ENCODE measurements at regions not wholly inside any gene's neighbourhood (a gene's known extent, or its start where the extent isn't known, plus 50 kb on each side); places are given as distances from the start of the nearest gene placed in this dataset.

DNA sequence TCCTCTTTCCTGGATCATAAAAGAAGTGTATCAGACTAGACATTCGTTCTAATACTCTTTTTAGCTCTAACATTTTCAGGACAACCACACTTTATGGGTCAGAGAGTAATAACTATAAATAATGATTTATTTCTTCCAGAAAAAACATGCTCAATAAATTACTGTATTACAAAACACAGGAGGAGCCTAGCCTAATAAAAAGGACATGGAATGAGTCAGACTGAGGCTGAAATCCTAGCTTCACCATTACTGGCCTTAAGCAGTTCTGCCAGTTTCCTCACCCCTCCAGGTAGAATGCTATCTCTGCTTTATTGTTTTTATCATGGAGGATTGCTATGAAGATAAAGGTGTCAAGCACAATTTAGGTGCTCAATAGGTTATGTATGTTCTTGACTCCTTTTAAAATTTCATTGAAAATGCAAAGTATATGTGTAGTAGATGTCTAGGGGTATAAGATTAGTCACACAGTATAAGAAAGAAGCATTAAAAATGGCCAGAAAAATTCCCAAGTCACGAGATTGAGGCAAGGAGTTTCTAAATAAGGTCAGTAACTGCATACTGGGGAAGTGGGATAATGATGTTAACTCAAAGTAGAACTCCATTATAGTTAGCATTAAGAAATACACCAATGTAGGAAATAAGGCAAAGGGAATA lies 105.5 kb upstream of the NEUROD1 start:
- H3K9ac ChIP-seq (ENCODE audit: low read depth, low read length, poor library complexity) = no peak overlapping the region
- H3K27me3 ChIP-seq (ENCODE audit: control insufficient read depth in 3 of 3, insufficient read depth in 3 of 3, low read depth in 1 of 3, low read length in 3 of 3) = no peaks in the 10 kb centered on the region
- no peak for DNase-seq (ENCODE audit: low spot score)
- no peak overlapping the region for H4K91ac ChIP-seq (ENCODE audit: low read depth, low read length, poor library complexity)
- H2BK12ac ChIP-seq (ENCODE audit: low read length) = no peak overlapping the region
- H2BK15ac ChIP-seq (ENCODE audit: low read length) = no peak overlapping the region
- no peak overlapping the region for H3K4me3 ChIP-seq (ENCODE audit: low read length in 2 of 2)
- WGBS, 2 donors (ENCODE audit: extremely low coverage in 2 of 2, insufficient read length in 2 of 2, insufficient replicate concordance in 1 of 2) = no CpG with 5 or more reads among the region's 2 CpGs
- H4K8ac ChIP-seq (ENCODE audit: low read depth, low read length) = no peak overlapping the region
- no peak overlapping the region for H3K18ac ChIP-seq (ENCODE audit: low read length)
- H2BK120ac ChIP-seq (ENCODE audit: low read depth, low read length) = no peak overlapping the region
- no peaks in the 10 kb centered on the region for H3K36me3 ChIP-seq (replicated peaks in 1 of 2; ENCODE audit: control insufficient read depth in 2 of 2, insufficient read depth in 2 of 2, low read length in 2 of 2)
- H3K23ac ChIP-seq (ENCODE audit: low read depth, low read length, poor library complexity) = no peak overlapping the region
- no peak overlapping the region for H3K4ac ChIP-seq (ENCODE audit: low read length)
- no peak overlapping the region for H3K14ac ChIP-seq (ENCODE audit: low read length)
- no peak overlapping the region for H3K27ac ChIP-seq (replicated peaks; ENCODE audit: low read length)
- H3K79me1 ChIP-seq (ENCODE audit: low read depth, low read length) = no peaks in the 10 kb centered on the region
- H2AK5ac ChIP-seq (ENCODE audit: low read depth, low read length) = no peak overlapping the region
- no peak overlapping the region for H2BK5ac ChIP-seq (ENCODE audit: low read length)
- no peak overlapping the region for H3K4me2 ChIP-seq (ENCODE audit: insufficient read depth, low read length, poor library complexity, severe bottlenecking)
- H3K9me3 ChIP-seq (replicated peaks in 1 of 2; ENCODE audit: control insufficient read depth in 2 of 2, insufficient read depth in 1 of 2, low read depth in 1 of 2, low read length in 2 of 2) = no peaks in the 10 kb centered on the region
- no peak overlapping the region for H2AFZ ChIP-seq (ENCODE audit: low read length)
- peaks cover 3 to 17% of the 10 kb centered on the region in 2 donors for H3K4me1 ChIP-seq (ENCODE audit: control insufficient read depth in 2 of 2, insufficient read depth in 1 of 2, low read depth in 1 of 2, low read length in 2 of 2)

DNA sequence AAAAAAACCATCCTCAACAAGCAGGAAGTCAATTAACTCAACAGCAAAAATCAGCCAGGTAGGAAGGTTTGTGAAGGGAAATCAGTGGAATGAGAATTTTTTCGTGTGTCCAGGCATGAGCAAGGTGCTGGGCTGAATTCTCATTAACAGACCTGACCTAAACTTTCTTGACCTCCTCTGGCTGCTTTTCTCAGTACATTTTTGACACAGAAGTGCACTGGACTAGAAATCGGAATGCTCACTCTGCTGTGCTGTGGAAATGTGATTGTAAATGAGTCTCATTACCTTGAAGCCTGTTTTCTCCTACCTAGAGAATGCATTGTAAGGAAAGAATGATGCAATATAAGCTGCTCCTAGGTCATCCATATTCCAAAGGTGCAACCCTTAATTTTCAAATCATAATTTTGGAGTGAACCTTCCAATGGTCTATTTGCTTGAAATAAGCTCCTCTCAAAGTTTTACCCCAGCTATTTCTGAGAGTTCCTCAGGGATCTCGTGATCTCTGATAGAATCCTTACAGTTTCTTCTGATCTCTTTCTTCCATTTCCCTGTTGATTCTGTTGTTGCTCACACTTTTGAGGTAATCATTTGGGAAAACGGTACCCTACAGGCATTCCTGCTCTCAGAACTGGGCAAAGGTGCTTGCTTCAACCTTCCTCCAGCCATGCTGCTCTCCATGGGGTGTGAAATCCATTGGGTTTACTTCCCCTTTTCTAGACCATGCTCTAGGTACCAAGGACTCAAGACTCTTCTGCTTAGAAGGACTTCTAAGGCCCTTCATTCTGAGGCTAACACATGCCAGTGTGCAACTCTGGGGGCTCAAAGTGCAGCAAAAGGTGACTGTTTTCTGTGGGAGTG lies 104.9 kb upstream of the ITPRID2 start:
- Histone ChIP-seq H2BK15ac (ENCODE audit: low read length) (peak overlapping the region; percentile 2), H4K91ac (ENCODE audit: low read depth, low read length, poor library complexity) (no peak overlapping the region), H3K4me2 (ENCODE audit: insufficient read depth, low read length, poor library complexity, severe bottlenecking) (no peak overlapping the region), H2BK120ac (ENCODE audit: low read depth, low read length) (no peak overlapping the region), H3K18ac (ENCODE audit: low read length) (no peak overlapping the region), H3K36me3 (replicated peaks in 1 of 2; ENCODE audit: control insufficient read depth in 2 of 2, insufficient read depth in 2 of 2, low read length in 2 of 2) (no peaks in the 10 kb centered on the region), H3K4me3 (ENCODE audit: low read length in 2 of 2) (no peak overlapping the region), H3K79me1 (ENCODE audit: low read depth, low read length) (no peaks in the 10 kb centered on the region), H2AK5ac (ENCODE audit: low read depth, low read length) (no peak overlapping the region), H3K23ac (ENCODE audit: low read depth, low read length, poor library complexity) (no peak overlapping the region), H2BK12ac (ENCODE audit: low read length) (no peak overlapping the region), H4K8ac (ENCODE audit: low read depth, low read length) (no peak overlapping the region), H2BK5ac (ENCODE audit: low read length) (no peak overlapping the region), H3K9ac (ENCODE audit: low read depth, low read length, poor library complexity) (no peak overlapping the region), H3K9me3 (replicated peaks in 1 of 2; ENCODE audit: control insufficient read depth in 2 of 2, insufficient read depth in 1 of 2, low read depth in 1 of 2, low read length in 2 of 2) (no peaks in the 10 kb centered on the region), H3K14ac (ENCODE audit: low read length) (no peak overlapping the region), H3K4ac (ENCODE audit: low read length) (no peak overlapping the region), H3K27ac (replicated peaks; ENCODE audit: low read length) (no peak overlapping the region), H2AFZ (ENCODE audit: low read length) (no peak overlapping the region), H3K27me3 (ENCODE audit: control insufficient read depth in 3 of 3, insufficient read depth in 3 of 3, low read depth in 1 of 3, low read length in 3 of 3) (no peaks in the 10 kb centered on the region), H3K4me1 (ENCODE audit: control insufficient read depth in 2 of 2, insufficient read depth in 1 of 2, low read depth in 1 of 2, low read length in 2 of 2) (peaks cover 0 to 14% of the 10 kb centered on the region in 2 donors)
- WGBS, 2 donors (ENCODE audit: extremely low coverage in 2 of 2, insufficient read length in 2 of 2, insufficient replicate concordance in 1 of 2) = no CpG with 5 or more reads among the region's 4 CpGs
- no peak for DNase-seq (ENCODE audit: low spot score)

DNA sequence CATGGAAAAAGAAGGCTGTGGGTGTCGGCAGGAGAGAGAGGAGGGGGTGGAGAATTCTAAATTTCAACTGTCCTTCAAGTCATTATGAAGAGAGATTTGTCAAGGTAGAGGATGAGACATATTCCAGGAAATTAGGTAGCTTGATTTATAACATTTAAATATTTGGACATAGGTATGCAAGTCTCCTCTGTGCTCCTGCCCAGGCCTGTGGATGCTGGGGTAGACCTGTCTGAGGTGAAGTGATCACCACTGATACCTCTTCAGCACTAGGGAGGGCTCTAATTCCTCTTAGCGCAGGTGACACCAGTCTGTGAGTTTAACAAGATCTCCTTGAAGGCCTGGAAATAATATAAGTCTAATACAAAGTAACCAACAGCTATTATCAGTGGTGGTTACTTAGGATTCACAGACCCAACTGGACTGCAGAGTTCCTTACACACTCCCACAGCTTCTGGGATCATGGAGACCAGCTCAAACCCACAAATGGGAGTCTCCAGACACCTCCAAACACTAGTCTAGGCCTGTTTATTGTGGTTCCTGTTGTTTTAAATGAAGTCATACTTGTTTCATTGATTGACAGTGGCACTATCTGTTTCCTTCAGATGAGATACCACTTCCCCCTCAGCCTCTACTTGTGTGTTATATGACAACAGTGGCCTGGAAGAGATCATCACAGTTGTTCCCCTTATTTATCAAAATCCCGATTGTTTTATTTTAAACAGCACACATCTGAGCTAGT lies 104.1 kb upstream of the ITPRID2 start:
- peaks cover 0 to 7% of the 10 kb centered on the region in 2 donors for H3K9me3 ChIP-seq (replicated peaks in 1 of 2; ENCODE audit: control insufficient read depth in 2 of 2, insufficient read depth in 1 of 2, low read depth in 1 of 2, low read length in 2 of 2)
- no peak overlapping the region for H3K23ac ChIP-seq (ENCODE audit: low read depth, low read length, poor library complexity)
- no peak overlapping the region for H2AK5ac ChIP-seq (ENCODE audit: low read depth, low read length)
- no peak overlapping the region for H2BK120ac ChIP-seq (ENCODE audit: low read depth, low read length)
- no peak overlapping the region for H4K8ac ChIP-seq (ENCODE audit: low read depth, low read length)
- no peak overlapping the region for H2AFZ ChIP-seq (ENCODE audit: low read length)
- H3K18ac ChIP-seq (ENCODE audit: low read length) = no peak overlapping the region
- no peak overlapping the region for H4K91ac ChIP-seq (ENCODE audit: low read depth, low read length, poor library complexity)
- H2BK5ac ChIP-seq (ENCODE audit: low read length) = no peak overlapping the region
- H2BK15ac ChIP-seq (ENCODE audit: low read length) = peak overlapping the region; percentile 2
- H3K27me3 ChIP-seq (ENCODE audit: control insufficient read depth in 3 of 3, insufficient read depth in 3 of 3, low read depth in 1 of 3, low read length in 3 of 3) = no peaks in the 10 kb centered on the region
- no peak for DNase-seq (ENCODE audit: low spot score)
- no peak overlapping the region for H2BK12ac ChIP-seq (ENCODE audit: low read length)
- H3K4me2 ChIP-seq (ENCODE audit: insufficient read depth, low read length, poor library complexity, severe bottlenecking) = no peak overlapping the region
- H3K14ac ChIP-seq (ENCODE audit: low read length) = no peak overlapping the region
- WGBS, 2 donors (ENCODE audit: extremely low coverage in 2 of 2, insufficient read length in 2 of 2, insufficient replicate concordance in 1 of 2) = no CpG with 5 or more reads among the region's 3 CpGs
- H3K36me3 ChIP-seq (replicated peaks in 1 of 2; ENCODE audit: control insufficient read depth in 2 of 2, insufficient read depth in 2 of 2, low read length in 2 of 2) = no peaks in the 10 kb centered on the region
- no peak overlapping the region for H3K9ac ChIP-seq (ENCODE audit: low read depth, low read length, poor library complexity)
- peaks cover 0 to 11% of the 10 kb centered on the region in 2 donors for H3K4me1 ChIP-seq (ENCODE audit: control insufficient read depth in 2 of 2, insufficient read depth in 1 of 2, low read depth in 1 of 2, low read length in 2 of 2)
- H3K4me3 ChIP-seq (ENCODE audit: low read length in 2 of 2) = no peak overlapping the region
- no peaks in the 10 kb centered on the region for H3K79me1 ChIP-seq (ENCODE audit: low read depth, low read length)
- no peak overlapping the region for H3K4ac ChIP-seq (ENCODE audit: low read length)
- no peak overlapping the region for H3K27ac ChIP-seq (replicated peaks; ENCODE audit: low read length)

All from neuronal stem cell (in vitro differentiated cells).